Stimulated activated CD4-positive, alpha-beta T cell treated with anti-CD3 and anti-CD28 coated beads, TNF-alpha, amount 100 ng/mL, for 4 hours (primary cell): ENCODE measurements at regions not wholly inside any gene's neighbourhood (a gene's known extent, or its start where the extent isn't known, plus 50 kb on each side); places are given as distances from the start of the nearest gene placed in this dataset.
"Not testable (repeated sequence)": the region's sequence is repeated elsewhere in the genome, so short reads cannot be mapped to it uniquely, and the experiment has no call there.

Experiments
- DNase-seq, 3 experiments: peaks; one replicate each; pipeline ENCODE4 v3.0.0-alpha.2; 2020; ENCODE audit warnings: low read depth in 3 of 3

- no peak for DNase-seq
Measured at GRCh38 chr9:110121170-110121569, 86.8 kb downstream of the C9orf152 start.

GRCh38 chr9:110123341-110124095 is 84.4 kb downstream of the C9orf152 start:
- no peak for DNase-seq

GRCh38 chr9:110124439-110124838 is 83.5 kb downstream of the C9orf152 start:
- DNase-seq: no peak

GRCh38 chr9:110125207-110125751 is 82.7 kb downstream of the C9orf152 start:
- DNase-seq: no peak

GRCh38 chr9:110125763-110126351 is 82.1 kb downstream of the C9orf152 start:
- no peak for DNase-seq

GRCh38 chr9:110126499-110126941 is 81.4 kb downstream of the C9orf152 start:
- DNase-seq: no peak

GRCh38 chr9:110126986-110127864 is 80.7 kb downstream of the C9orf152 start:
- DNase-seq: no peak

- no peak for DNase-seq
Measured at GRCh38 chr9:110128664-110129329, 79.2 kb downstream of the C9orf152 start.

- DNase-seq: no peak
Measured at GRCh38 chr9:110129425-110129824, 78.5 kb downstream of the C9orf152 start.

- no peak for DNase-seq
Measured at GRCh38 chr9:110130211-110130610, 77.7 kb downstream of the C9orf152 start.

- no peak for DNase-seq
Measured at GRCh38 chr9:110130791-110131416, 77.1 kb downstream of the C9orf152 start.

- no peak for DNase-seq
Measured at GRCh38 chr9:110131499-110131898, 76.5 kb downstream of the C9orf152 start.

- DNase-seq: not testable (repeated sequence)
Measured at GRCh38 chr9:110132531-110132930, 75.4 kb downstream of the C9orf152 start.

GRCh38 chr9:110133059-110133458 is 74.9 kb downstream of the C9orf152 start:
- DNase-seq: no peak

- DNase-seq: no peak
Measured at GRCh38 chr9:110133608-110134210, 74.2 kb downstream of the C9orf152 start.

- DNase-seq: no peak
Measured at GRCh38 chr9:110135846-110136245, 72.1 kb downstream of the C9orf152 start.

- no peak for DNase-seq
Measured at GRCh38 chr9:110136802-110137201, 71.2 kb downstream of the C9orf152 start.

- no peak for DNase-seq
Measured at GRCh38 chr9:110140276-110140675, 67.7 kb downstream of the C9orf152 start.

GRCh38 chr9:110141227-110141793 is 66.6 kb downstream of the C9orf152 start:
- DNase-seq: no peak

GRCh38 chr9:110142253-110142652 is 65.7 kb downstream of the C9orf152 start:
- no peak for DNase-seq
